ENCODE measurements at regions not wholly inside any gene's neighbourhood (a gene's known extent, or its start where the extent isn't known, plus 50 kb on each side); places are given as distances from the start of the nearest gene placed in this dataset.
"Not testable (repeated sequence)": the region's sequence is repeated elsewhere in the genome, so short reads cannot be mapped to it uniquely, and the experiment has no call there.

DNA sequence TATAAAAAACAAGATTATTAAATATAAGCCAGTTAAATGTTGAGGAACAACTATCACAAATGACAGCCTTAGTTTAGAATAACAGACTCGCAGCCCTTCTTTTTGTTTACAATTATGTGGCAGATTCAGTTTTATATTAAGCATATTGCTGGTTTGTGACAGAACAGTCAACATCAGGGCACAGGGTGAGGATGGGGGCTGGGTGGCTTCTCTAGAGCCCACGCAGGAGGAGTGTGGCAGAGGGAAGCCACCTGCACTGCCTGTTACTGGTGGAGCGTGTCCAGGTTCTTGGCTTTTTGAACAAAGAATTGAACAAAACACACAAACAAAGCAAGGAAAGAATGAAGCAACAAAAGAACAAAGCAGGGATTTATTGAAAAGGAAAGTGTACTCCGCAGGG, 1415.2 kb downstream of the KHDRBS2 start:
- H3K4me1 ChIP-seq (replicated peaks; ENCODE audit: insufficient read depth); H3K9me3 ChIP-seq (ENCODE audit: insufficient read depth, low read depth); intact Hi-C loops (cut with micrococcal nuclease; ENCODE audit: unreplicated experiment); H3F3A ChIP-seq (ENCODE audit: insufficient read depth, low read depth); H2AFZ ChIP-seq; H3K36me3 ChIP-seq (ENCODE audit: low read depth); H3K9me2 ChIP-seq (ENCODE audit: insufficient read depth); H3K4me3 ChIP-seq; H3K4me2 ChIP-seq; CTCF ChIA-PET; H3K79me2 ChIP-seq (ENCODE audit: low read depth); BruUV-seq (replicated peaks); DNase-seq; POLR2A ChIA-PET (ENCODE audit: unreplicated experiment); H4K20me1 ChIP-seq (ENCODE audit: insufficient read depth); H3K27me3 ChIP-seq (ENCODE audit: insufficient read depth, low read depth); H3K27ac ChIP-seq: not testable (repeated sequence)

DNA sequence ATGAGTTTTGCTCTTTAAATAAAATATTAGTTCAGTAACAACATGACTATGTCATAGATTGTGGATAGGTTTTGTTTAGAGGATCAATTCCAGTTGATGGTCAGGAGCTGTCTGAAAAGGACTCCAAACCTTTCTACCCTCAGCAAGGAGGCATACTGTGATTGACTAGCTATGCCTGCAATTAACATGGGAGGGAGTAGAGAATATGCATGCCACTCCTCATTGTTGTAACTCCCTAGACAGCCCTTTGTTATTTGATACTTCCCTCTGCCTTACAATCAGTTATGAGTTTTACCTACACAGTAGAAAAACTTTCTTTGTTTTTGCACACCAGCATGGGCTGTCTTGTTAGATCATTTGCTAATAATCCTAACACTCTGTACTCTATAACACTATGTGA, 1418.5 kb downstream of the KHDRBS2 start:
- no TSS peak for BruUV-seq (replicated peaks)
- intact Hi-C loops (cut with micrococcal nuclease; ENCODE audit: unreplicated experiment): no loop called here

DNA sequence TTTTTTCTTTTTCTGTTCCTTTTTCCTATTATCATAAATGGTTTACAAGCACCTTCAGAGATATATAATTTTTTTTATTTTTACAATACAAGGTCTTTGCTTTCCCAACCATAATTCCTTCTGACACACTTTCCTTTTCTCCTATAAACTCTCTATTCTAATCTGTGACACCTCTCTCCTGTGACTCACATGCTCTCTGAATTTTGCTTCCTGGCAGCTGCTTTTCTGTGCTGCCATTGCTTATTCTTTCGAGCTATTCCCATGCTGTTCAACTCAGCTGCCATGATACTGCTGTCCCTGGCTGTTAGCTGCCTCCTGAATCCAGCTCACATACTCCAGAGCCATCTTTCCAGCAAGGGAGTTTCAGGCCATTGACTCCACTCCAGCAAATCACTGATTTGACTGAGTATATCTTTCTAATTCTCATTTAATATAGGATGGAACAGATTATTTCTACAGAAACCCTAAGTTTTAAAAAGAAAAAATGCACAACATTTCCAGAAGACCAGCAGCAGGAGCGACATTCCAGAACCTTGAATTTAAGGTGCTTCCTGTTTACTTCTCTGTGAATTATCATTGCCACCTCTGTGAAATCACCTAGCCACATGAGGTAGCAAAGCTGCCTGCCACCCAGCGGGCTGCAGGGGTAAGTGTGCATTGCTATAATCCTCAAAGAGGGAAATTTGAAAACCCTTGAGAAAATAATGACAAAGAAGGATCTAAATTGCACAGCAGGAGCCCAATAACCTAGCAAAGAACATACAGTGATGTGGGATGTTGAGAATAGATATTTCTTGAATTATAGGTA, 1442.6 kb downstream of the KHDRBS2 start:
- POLR2A ChIA-PET (ENCODE audit: unreplicated experiment); H3K9me3 ChIP-seq (ENCODE audit: insufficient read depth, low read depth); H3K36me3 ChIP-seq (ENCODE audit: low read depth); H3K27me3 ChIP-seq (ENCODE audit: insufficient read depth, low read depth); intact Hi-C loops (cut with micrococcal nuclease; ENCODE audit: unreplicated experiment); H2AFZ ChIP-seq; H3K9me2 ChIP-seq (ENCODE audit: insufficient read depth); CTCF ChIA-PET; BruUV-seq (replicated peaks); H3K79me2 ChIP-seq (ENCODE audit: low read depth); H3K4me2 ChIP-seq; DNase-seq; H3F3A ChIP-seq (ENCODE audit: insufficient read depth, low read depth); H3K4me1 ChIP-seq (replicated peaks; ENCODE audit: insufficient read depth); H3K4me3 ChIP-seq; H4K20me1 ChIP-seq (ENCODE audit: insufficient read depth); H3K27ac ChIP-seq: not testable (repeated sequence)
- TF ChIP-seq, protein P1, sequence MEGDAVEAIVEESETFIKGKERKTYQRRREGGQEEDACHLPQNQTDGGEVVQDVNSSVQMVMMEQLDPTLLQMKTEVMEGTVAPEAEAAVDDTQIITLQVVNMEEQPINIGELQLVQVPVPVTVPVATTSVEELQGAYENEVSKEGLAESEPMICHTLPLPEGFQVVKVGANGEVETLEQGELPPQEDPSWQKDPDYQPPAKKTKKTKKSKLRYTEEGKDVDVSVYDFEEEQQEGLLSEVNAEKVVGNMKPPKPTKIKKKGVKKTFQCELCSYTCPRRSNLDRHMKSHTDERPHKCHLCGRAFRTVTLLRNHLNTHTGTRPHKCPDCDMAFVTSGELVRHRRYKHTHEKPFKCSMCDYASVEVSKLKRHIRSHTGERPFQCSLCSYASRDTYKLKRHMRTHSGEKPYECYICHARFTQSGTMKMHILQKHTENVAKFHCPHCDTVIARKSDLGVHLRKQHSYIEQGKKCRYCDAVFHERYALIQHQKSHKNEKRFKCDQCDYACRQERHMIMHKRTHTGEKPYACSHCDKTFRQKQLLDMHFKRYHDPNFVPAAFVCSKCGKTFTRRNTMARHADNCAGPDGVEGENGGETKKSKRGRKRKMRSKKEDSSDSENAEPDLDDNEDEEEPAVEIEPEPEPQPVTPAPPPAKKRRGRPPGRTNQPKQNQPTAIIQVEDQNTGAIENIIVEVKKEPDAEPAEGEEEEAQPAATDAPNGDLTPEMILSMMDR (conservative IDR thresholded peaks at IDR 0.05): peak; percentile 28; the same call in 1 of the 2 replicates

More for the DNA sequence above, 1418.5 kb downstream of the KHDRBS2 start:
- CTCF ChIA-PET: no interaction called here
- no peaks in the 10 kb centered on the region for H4K20me1 ChIP-seq (ENCODE audit: insufficient read depth)
- no peaks in the 10 kb centered on the region for H3K79me2 ChIP-seq (ENCODE audit: low read depth)
- H3K27me3 ChIP-seq (ENCODE audit: insufficient read depth, low read depth): no peaks in the 10 kb centered on the region
- H2AFZ ChIP-seq: no peak overlapping the region
- H3K4me3 ChIP-seq: no peak overlapping the region
- POLR2A ChIA-PET (ENCODE audit: unreplicated experiment): no interaction called here
- no peaks in the 10 kb centered on the region for H3K9me3 ChIP-seq (ENCODE audit: insufficient read depth, low read depth)
- no peaks in the 10 kb centered on the region for H3F3A ChIP-seq (ENCODE audit: insufficient read depth, low read depth)
- DNase-seq: no peak
- no peaks in the 10 kb centered on the region for H3K9me2 ChIP-seq (ENCODE audit: insufficient read depth)
- H3K27ac ChIP-seq: no peak overlapping the region
- H3K4me2 ChIP-seq: no peak overlapping the region
- TF ChIP-seq EZH2 (IDR thresholded peaks at IDR 0.05; ENCODE audit: low read depth): no peak
- TF ChIP-seq, protein P1 (conservative IDR thresholded peaks at IDR 0.05): no peak
- no peaks in the 10 kb centered on the region for H3K4me1 ChIP-seq (replicated peaks; ENCODE audit: insufficient read depth)
- no peaks in the 10 kb centered on the region for H3K36me3 ChIP-seq (ENCODE audit: low read depth)

DNA sequence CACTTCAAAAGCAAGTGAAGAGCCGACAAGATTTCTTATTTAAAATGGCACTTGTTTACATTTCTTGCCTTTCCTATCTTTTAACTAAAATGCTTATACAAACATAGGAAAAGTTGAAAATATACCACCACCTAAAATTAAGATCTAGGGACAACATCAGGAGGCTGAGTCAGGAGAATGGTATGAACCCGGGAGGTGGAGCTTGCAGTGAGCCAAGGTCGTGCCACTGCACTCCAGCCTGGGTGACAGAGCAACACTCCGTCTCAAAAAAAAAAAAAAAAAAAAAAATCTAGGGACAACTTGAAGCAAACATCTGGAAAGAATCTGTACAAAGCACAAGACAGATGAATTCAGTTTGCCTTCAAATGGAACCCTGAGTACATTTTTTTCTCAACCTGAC, 1455.3 kb downstream of the KHDRBS2 start:
- intact Hi-C loops (cut with micrococcal nuclease; ENCODE audit: unreplicated experiment); DNase-seq; H3F3A ChIP-seq (ENCODE audit: insufficient read depth, low read depth); H3K36me3 ChIP-seq (ENCODE audit: low read depth); H3K9me2 ChIP-seq (ENCODE audit: insufficient read depth); H3K4me3 ChIP-seq; H3K4me2 ChIP-seq; BruUV-seq (replicated peaks); POLR2A ChIA-PET (ENCODE audit: unreplicated experiment); H3K9me3 ChIP-seq (ENCODE audit: insufficient read depth, low read depth); H3K27me3 ChIP-seq (ENCODE audit: insufficient read depth, low read depth); H3K27ac ChIP-seq; H3K4me1 ChIP-seq (replicated peaks; ENCODE audit: insufficient read depth); H4K20me1 ChIP-seq (ENCODE audit: insufficient read depth); H2AFZ ChIP-seq; CTCF ChIA-PET; H3K79me2 ChIP-seq (ENCODE audit: low read depth): not testable (repeated sequence)

DNA sequence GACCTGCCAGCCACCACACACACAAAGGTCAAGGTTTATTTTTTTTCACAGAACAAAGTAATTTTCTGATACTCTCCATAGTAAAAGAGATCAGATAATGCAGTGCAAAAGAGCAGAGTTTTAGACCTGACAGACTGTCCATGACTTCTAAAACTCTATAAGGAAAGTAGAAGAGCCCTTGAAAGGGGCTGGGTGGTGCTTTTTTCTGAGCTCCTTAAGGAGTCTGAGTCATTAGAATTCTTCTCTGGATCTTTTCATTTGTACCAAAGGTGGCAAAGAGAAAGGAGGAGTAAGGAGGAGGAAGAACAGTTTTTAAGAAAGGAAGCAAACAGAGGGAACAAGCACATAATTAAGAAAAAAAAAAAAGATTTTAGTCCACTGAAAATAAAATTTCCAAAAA, 1463.4 kb downstream of the KHDRBS2 start:
- H3F3A ChIP-seq (ENCODE audit: insufficient read depth, low read depth); H3K4me1 ChIP-seq (replicated peaks; ENCODE audit: insufficient read depth); POLR2A ChIA-PET (ENCODE audit: unreplicated experiment); H3K4me2 ChIP-seq; BruUV-seq (replicated peaks); H3K9me3 ChIP-seq (ENCODE audit: insufficient read depth, low read depth); H3K36me3 ChIP-seq (ENCODE audit: low read depth); H4K20me1 ChIP-seq (ENCODE audit: insufficient read depth); intact Hi-C loops (cut with micrococcal nuclease; ENCODE audit: unreplicated experiment); H3K9me2 ChIP-seq (ENCODE audit: insufficient read depth); CTCF ChIA-PET; H3K27ac ChIP-seq; DNase-seq; H3K4me3 ChIP-seq; H2AFZ ChIP-seq; H3K27me3 ChIP-seq (ENCODE audit: insufficient read depth, low read depth); H3K79me2 ChIP-seq (ENCODE audit: low read depth): not testable (repeated sequence)

DNA sequence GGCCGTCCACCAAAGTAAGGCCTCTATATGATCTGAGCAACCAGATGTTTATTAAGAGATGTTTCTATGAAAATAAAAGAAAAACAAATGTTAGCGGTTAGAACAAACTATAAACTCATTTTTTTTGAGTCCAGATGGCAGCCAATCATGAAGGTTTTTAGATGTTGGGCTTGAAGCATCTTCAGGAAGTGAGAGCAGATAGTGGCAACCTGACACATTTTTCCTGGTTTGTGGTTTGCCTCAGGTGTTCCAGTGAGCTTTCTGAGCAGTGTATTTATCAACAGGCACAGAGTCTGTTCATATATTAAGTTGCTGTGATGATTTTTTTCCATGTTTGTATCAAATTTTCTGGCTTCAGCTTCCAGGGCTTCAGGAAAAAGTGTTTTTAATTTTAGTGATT, 1468.0 kb downstream of the KHDRBS2 start:
- BruUV-seq (replicated peaks); CTCF ChIA-PET; POLR2A ChIA-PET (ENCODE audit: unreplicated experiment); H3K27me3 ChIP-seq (ENCODE audit: insufficient read depth, low read depth); H4K20me1 ChIP-seq (ENCODE audit: insufficient read depth); H3K4me1 ChIP-seq (replicated peaks; ENCODE audit: insufficient read depth); H3K9me3 ChIP-seq (ENCODE audit: insufficient read depth, low read depth); H3F3A ChIP-seq (ENCODE audit: insufficient read depth, low read depth); H3K4me3 ChIP-seq; H3K9me2 ChIP-seq (ENCODE audit: insufficient read depth); DNase-seq; H3K36me3 ChIP-seq (ENCODE audit: low read depth); H3K4me2 ChIP-seq; H2AFZ ChIP-seq; H3K27ac ChIP-seq; intact Hi-C loops (cut with micrococcal nuclease; ENCODE audit: unreplicated experiment); H3K79me2 ChIP-seq (ENCODE audit: low read depth): not testable (repeated sequence)

Data from PC-9 (cell line).